ENCODE measurements at regions not wholly inside any gene's neighbourhood (a gene's known extent, or its start where the extent isn't known, plus 50 kb on each side); places are given as distances from the start of the nearest gene placed in this dataset.

- DNase-seq: no peak
- no peak for TF ChIP-seq POLR2A (IDR thresholded peaks at IDR 0.05; ENCODE audit: low read length)
- no peak for TF ChIP-seq GATA1 (IDR thresholded peaks at IDR 0.05; ENCODE audit: low read depth, low read length)
These were observed 578.4 kb downstream of the PLCL1 start for GRCh38 chr2:198382811-198383210.

- TF ChIP-seq GATA1 (IDR thresholded peaks at IDR 0.05; ENCODE audit: low read depth, low read length) (no peak), POLR2A (IDR thresholded peaks at IDR 0.05; ENCODE audit: low read length) (no peak)
- DNase-seq: no peak
These were observed 572.3 kb downstream of the PLCL1 start for GRCh38 chr2:198376677-198377076.

GRCh38 chr2:198375083-198375410 is 570.7 kb downstream of the PLCL1 start:
- TF ChIP-seq POLR2A (IDR thresholded peaks at IDR 0.05; ENCODE audit: low read length) (no peak), GATA1 (IDR thresholded peaks at IDR 0.05; ENCODE audit: low read depth, low read length) (no peak)
- no peak for DNase-seq

- peak; percentile 52 to 63 for DNase-seq
- TF ChIP-seq POLR2A (IDR thresholded peaks at IDR 0.05; ENCODE audit: low read length) (no peak), GATA1 (IDR thresholded peaks at IDR 0.05; ENCODE audit: low read depth, low read length) (no peak)
These were observed 570.1 kb downstream of the PLCL1 start for GRCh38 chr2:198374375-198375082.

- no peak for DNase-seq
- no peak for TF ChIP-seq POLR2A (IDR thresholded peaks at IDR 0.05; ENCODE audit: low read length)
- TF ChIP-seq GATA1 (IDR thresholded peaks at IDR 0.05; ENCODE audit: low read depth, low read length): no peak
These were observed 567.6 kb downstream of the PLCL1 start for GRCh38 chr2:198371921-198372543.

- TF ChIP-seq GATA1 (IDR thresholded peaks at IDR 0.05; ENCODE audit: low read depth, low read length): no peak
- no peak for TF ChIP-seq POLR2A (IDR thresholded peaks at IDR 0.05; ENCODE audit: low read length)
- DNase-seq: no peak
These were observed 566.9 kb downstream of the PLCL1 start for GRCh38 chr2:198371329-198371728.

- DNase-seq: no peak
- TF ChIP-seq GATA1 (IDR thresholded peaks at IDR 0.05; ENCODE audit: low read depth, low read length): no peak
- TF ChIP-seq POLR2A (IDR thresholded peaks at IDR 0.05; ENCODE audit: low read length): no peak
These were observed 563.7 kb downstream of the PLCL1 start for GRCh38 chr2:198368089-198368488.

- no peak for DNase-seq
- TF ChIP-seq POLR2A (IDR thresholded peaks at IDR 0.05; ENCODE audit: low read length) (no peak), GATA1 (IDR thresholded peaks at IDR 0.05; ENCODE audit: low read depth, low read length) (no peak)
These were observed 558.3 kb downstream of the PLCL1 start for GRCh38 chr2:198362740-198363139.

- no peak for DNase-seq
- TF ChIP-seq GATA1 (IDR thresholded peaks at IDR 0.05; ENCODE audit: low read depth, low read length): no peak
- TF ChIP-seq POLR2A (IDR thresholded peaks at IDR 0.05; ENCODE audit: low read length): no peak
These were observed 554.9 kb downstream of the PLCL1 start for GRCh38 chr2:198359308-198359707.

- TF ChIP-seq GATA1 (IDR thresholded peaks at IDR 0.05; ENCODE audit: low read depth, low read length) (no peak), POLR2A (IDR thresholded peaks at IDR 0.05; ENCODE audit: low read length) (no peak)
- no peak for DNase-seq
These were observed 551.8 kb downstream of the PLCL1 start for GRCh38 chr2:198356157-198356556.

GRCh38 chr2:198351647-198352046 is 547.3 kb downstream of the PLCL1 start:
- TF ChIP-seq GATA1 (IDR thresholded peaks at IDR 0.05; ENCODE audit: low read depth, low read length) (no peak), POLR2A (IDR thresholded peaks at IDR 0.05; ENCODE audit: low read length) (no peak)
- no peak for DNase-seq

- TF ChIP-seq POLR2A (IDR thresholded peaks at IDR 0.05; ENCODE audit: low read length) (no peak), GATA1 (IDR thresholded peaks at IDR 0.05; ENCODE audit: low read depth, low read length) (no peak)
- no peak for DNase-seq
These were observed 543.6 kb downstream of the PLCL1 start for GRCh38 chr2:198347946-198348345.

GRCh38 chr2:198347349-198347748 is 543.0 kb downstream of the PLCL1 start:
- DNase-seq: no peak

GRCh38 chr2:198343471-198343870 is 539.1 kb downstream of the PLCL1 start:
- no peak for DNase-seq
- no peak for TF ChIP-seq GATA1 (IDR thresholded peaks at IDR 0.05; ENCODE audit: low read depth, low read length)
- no peak for TF ChIP-seq POLR2A (IDR thresholded peaks at IDR 0.05; ENCODE audit: low read length)

More at GRCh38 chr2:198347349-198347748, 543.0 kb downstream of the PLCL1 start:
- TF ChIP-seq POLR2A (IDR thresholded peaks at IDR 0.05; ENCODE audit: low read length) (no peak), GATA1 (IDR thresholded peaks at IDR 0.05; ENCODE audit: low read depth, low read length) (no peak)

- DNase-seq: no peak
- no peak for TF ChIP-seq POLR2A (IDR thresholded peaks at IDR 0.05; ENCODE audit: low read length)
- no peak for TF ChIP-seq GATA1 (IDR thresholded peaks at IDR 0.05; ENCODE audit: low read depth, low read length)
These were observed 536.5 kb downstream of the PLCL1 start for GRCh38 chr2:198340846-198341245.
